Memory B cell (primary cell): ENCODE measurements at regions not wholly inside any gene's neighbourhood (a gene's known extent, or its start where the extent isn't known, plus 50 kb on each side); places are given as distances from the start of the nearest gene placed in this dataset.
"Not testable (repeated sequence)": the region's sequence is repeated elsewhere in the genome, so short reads cannot be mapped to it uniquely, and the experiment has no call there.

Source experiments
- ATAC-seq: fragments of 150-1000 bp; cut with Tn5 transposase; 2 replicates; pipeline ENCODE4 v1.10.0; 2021; ENCODE audit warnings: low read depth, mild to moderate bottlenecking, moderate library complexity
- DNase-seq, 2 donors: peaks; one replicate each; pipeline ENCODE4 v3.0.0; 2022; ENCODE audit warnings: low spot score in 2 of 2
- H3K27ac Mint-ChIP-seq: one replicate; pipeline ENCODE4 v1.8.0; 2022; ENCODE audit warnings: mild to moderate bottlenecking, moderate library complexity, mixed read lengths
- H3K27me3 Mint-ChIP-seq: one replicate; pipeline ENCODE4 v1.8.0; 2022; ENCODE audit warnings: mixed read lengths
- H3K36me3 Mint-ChIP-seq: one replicate; pipeline ENCODE4 v1.8.0; 2022; ENCODE audit warnings: mild to moderate bottlenecking, mixed read lengths
- H3K4me1 Mint-ChIP-seq: one replicate; pipeline ENCODE4 v1.8.0; 2022; ENCODE audit warnings: mixed read lengths
- H3K4me3 Mint-ChIP-seq: one replicate; pipeline ENCODE4 v1.8.0; 2022; ENCODE audit warnings: mild to moderate bottlenecking, moderate library complexity, mixed read lengths
- H3K9me3 Mint-ChIP-seq: one replicate; pipeline ENCODE4 v1.8.0; 2022; ENCODE audit warnings: mixed read lengths

DNA sequence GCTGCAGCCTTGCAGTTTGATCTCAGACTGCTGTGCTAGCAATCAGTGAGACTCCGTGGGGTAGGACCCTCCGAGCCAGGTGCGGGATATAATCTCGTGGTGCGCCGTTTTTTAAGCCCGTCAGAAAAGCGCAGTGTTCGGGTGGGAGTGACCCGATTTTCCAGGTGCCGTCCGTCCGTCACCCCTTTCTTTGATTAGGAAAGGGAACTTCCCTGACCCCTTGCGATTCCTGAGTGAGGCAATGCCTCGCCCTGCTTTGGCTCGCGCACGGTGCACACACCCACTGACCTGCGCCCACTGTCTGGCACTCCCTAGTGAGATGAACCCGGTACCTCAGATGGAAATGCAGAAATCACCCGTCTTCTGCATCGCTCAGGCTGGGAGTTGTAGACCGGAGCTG, 203.2 kb downstream of the SNCAIP start:
- not testable (repeated sequence) for H3K36me3 Mint-ChIP-seq, H3K4me1 Mint-ChIP-seq, H3K9me3 Mint-ChIP-seq, H3K27me3 Mint-ChIP-seq, DNase-seq, H3K4me3 Mint-ChIP-seq, ATAC-seq, H3K27ac Mint-ChIP-seq

DNA sequence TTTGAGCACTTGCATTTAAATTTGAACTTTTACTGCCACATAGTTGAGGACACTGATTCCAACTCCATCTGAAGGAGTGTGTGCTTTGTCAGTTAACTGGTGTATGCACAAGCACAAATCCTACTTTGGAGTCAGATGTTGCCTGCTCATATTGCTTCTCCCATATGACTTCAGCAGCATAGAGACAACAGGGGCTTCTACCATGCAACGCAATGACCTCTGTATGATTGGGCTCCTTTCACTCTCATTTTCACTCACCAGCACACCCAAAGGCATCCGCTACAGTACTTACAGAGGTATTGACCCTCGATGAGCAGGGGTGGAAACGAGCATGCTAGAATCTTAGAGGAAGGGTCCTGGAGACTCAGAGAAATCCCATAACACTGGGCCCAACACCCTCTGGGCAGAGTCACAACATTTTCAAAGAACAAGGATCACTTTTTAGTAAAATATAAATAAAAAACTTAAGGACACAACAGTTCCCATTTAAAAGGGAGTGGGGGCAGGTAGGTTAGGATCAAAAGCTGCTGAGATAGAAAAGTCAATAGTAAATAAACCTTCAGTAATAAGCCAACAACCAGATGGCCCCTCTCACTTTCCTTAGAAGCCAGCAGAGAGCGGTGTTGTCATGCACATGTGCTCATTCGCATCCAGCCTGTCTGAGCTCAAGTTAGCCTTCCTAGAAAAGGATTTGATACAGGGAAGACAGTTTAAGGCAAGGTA, 203.8 kb downstream of the SNCAIP start:
- H3K9me3 Mint-ChIP-seq: no peaks in the 10 kb centered on the region
- peak overlapping the region; percentile 5 for H3K27ac Mint-ChIP-seq
- no peak overlapping the region for H3K4me3 Mint-ChIP-seq
- H3K27me3 Mint-ChIP-seq: peaks cover 1% of the 10 kb centered on the region
- H3K36me3 Mint-ChIP-seq: no peaks in the 10 kb centered on the region
- ATAC-seq: peak; percentile 88
- H3K4me1 Mint-ChIP-seq: peaks cover 11% of the 10 kb centered on the region
- DNase-seq: peak; percentile 42 to 52

DNA sequence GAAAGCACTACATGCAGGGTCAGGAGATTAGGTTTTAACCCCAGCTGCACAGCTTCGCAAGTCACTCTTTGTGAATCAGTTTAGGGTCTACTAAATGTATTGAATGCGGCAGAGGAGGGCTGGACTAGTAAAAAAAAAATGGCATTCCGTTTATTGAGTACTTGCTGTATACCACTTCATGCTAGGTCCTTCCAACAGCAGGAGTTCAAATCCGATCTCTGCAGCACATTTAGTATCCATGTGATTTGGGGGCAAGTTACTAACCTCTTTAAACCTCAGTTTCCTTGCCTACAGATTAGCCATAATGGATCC, 204.4 kb downstream of the SNCAIP start:
- no peaks in the 10 kb centered on the region for H3K36me3 Mint-ChIP-seq
- ATAC-seq: no peak
- no peak for DNase-seq
- no peak overlapping the region for H3K4me3 Mint-ChIP-seq
- no peaks in the 10 kb centered on the region for H3K9me3 Mint-ChIP-seq
- peak overlapping the region; percentile 5 for H3K27ac Mint-ChIP-seq
- H3K4me1 Mint-ChIP-seq: peaks cover 11% of the 10 kb centered on the region
- H3K27me3 Mint-ChIP-seq: peaks cover 1% of the 10 kb centered on the region

DNA sequence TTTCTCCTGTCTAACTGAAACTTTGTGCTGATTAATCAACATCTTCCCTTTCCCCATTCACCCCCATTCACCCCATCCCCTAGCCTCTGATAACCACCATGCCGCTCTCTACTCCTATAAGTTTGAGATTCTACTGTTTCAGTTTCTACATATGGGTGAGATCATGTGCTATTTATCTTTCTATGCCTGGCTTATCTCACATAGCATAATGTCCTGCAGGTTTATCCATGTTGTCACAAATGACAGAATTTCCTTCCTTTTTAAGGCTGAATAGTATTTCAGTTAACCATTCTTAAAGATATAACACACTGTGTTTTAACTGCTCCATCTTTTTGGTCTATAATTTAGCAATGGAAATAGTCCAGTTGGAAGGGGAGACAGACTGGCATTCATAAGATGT, 205.1 kb downstream of the SNCAIP start:
- Mint-ChIP-seq H3K4me3 (no peak overlapping the region), H3K36me3 (no peaks in the 10 kb centered on the region), H3K4me1 (peaks cover 11% of the 10 kb centered on the region), H3K27me3 (peaks cover 1% of the 10 kb centered on the region), H3K27ac (no peak overlapping the region), H3K9me3 (no peaks in the 10 kb centered on the region)
- DNase-seq (no peak), ATAC-seq (no peak)

DNA sequence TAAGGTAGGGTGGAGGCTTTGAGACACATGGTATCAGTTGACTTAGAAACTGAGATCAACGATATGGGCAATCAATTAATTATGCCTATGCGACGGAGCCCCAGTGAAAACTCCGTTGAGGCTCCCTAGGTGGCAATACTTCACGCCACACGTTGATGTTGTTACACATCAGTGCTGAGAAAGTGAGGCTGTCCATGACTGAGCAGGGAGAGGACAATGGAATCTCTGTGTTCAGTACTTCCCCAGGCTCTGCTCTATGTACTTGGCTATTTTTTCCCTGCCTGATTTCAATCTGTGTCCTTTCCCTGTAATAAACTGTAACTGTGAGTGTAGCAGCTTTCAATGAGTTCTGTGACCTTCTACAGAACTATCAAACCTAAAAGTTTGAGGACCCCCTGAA, 211.7 kb downstream of the SNCAIP start:
- H3K9me3 Mint-ChIP-seq: peaks cover 1% of the 10 kb centered on the region
- ATAC-seq (no peak), DNase-seq (no peak)
- H3K4me3 Mint-ChIP-seq: no peak overlapping the region
- H3K27ac Mint-ChIP-seq: no peak overlapping the region
- H3K36me3 Mint-ChIP-seq: peaks cover 2% of the 10 kb centered on the region
- peaks cover 5% of the 10 kb centered on the region for H3K4me1 Mint-ChIP-seq
- peaks cover 2% of the 10 kb centered on the region for H3K27me3 Mint-ChIP-seq

DNA sequence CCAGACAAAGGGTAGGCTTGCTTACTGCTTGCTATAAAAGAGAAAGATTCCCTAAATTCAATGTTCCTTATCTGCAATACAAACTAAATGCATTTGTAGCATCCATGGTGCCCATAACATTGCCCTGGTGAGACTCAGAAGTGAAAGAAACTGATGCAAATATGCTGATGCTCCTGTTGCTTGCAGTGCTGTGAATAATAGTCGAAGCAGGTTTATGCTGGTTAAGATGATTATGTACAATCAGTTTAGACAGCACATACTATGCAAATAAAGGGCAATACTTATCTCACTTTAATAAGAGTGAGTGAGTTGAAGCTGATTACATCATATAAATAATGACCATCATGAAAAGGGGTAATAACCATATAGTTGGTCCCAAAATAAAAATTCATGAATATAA, 215.5 kb downstream of the SNCAIP start:
- Mint-ChIP-seq H3K36me3 (peaks cover 2% of the 10 kb centered on the region), H3K4me3 (no peak overlapping the region), H3K27me3 (peaks cover 5% of the 10 kb centered on the region), H3K27ac (no peak overlapping the region), H3K9me3 (peaks cover 1% of the 10 kb centered on the region), H3K4me1 (peaks cover 7% of the 10 kb centered on the region)
- ATAC-seq (no peak), DNase-seq (no peak)

DNA sequence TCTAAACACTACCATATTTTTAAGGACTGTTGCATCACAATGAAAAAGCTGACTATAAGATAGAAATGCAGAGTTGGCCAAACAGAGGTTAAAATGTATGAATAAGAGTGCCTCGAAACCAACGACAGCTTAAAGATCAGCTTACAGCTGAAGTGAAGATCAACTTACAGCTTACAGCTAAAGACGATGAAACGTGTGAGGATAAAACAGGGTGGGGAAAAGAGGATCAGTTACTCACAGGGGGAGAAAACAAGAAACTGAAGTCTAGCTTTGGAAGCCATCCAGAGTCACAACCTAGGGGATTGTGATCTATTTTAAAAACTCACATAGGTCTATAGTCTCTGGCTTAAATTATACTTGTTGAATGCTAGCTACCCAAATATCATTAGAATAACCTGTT, 220.0 kb downstream of the SNCAIP start:
- Mint-ChIP-seq H3K36me3 (no peaks in the 10 kb centered on the region), H3K27ac (no peak overlapping the region), H3K9me3 (peaks cover 4% of the 10 kb centered on the region), H3K27me3 (peaks cover 3% of the 10 kb centered on the region), H3K4me3 (no peak overlapping the region), H3K4me1 (peaks cover 7% of the 10 kb centered on the region)
- ATAC-seq (no peak), DNase-seq (no peak)

DNA sequence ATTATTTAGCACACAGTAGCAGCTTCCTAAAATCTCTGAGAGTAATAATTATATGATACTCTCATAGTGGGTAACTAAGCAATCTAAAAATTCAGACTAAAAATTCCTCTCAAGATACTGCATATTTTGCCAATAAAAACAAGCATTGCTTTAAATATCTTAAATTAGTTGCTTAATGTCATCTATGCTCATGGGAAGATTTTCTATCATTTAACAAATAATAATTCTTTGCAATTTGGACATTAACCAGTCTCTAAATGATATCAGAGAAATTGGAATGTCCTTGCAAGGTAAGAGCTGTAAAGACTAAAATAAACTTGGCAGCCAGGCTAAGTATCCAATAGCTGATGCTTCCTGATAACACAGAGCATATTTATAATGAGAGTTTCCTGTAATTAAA, 221.8 kb downstream of the SNCAIP start:
- ATAC-seq: no peak

DNA sequence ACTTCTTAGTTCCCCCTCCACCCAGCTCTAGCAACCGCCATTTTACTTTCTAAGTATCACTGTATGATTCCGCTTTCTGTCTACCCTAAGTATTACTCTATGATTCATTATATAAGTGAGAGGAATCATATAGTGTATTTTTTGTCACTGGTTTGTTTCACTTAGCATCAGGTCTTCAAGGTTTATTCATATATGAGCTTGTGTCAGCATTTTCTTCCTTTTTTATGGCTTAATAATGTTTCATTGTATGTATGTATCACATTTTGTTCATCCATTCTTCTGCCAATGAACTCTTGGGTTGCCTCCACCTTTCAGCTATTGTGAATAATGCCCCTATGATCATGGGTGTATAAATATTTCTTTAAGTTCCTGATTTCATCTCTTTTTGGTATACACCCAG, 222.8 kb downstream of the SNCAIP start:
- no peaks in the 10 kb centered on the region for H3K36me3 Mint-ChIP-seq
- H3K4me1 Mint-ChIP-seq: peaks cover 2% of the 10 kb centered on the region
- H3K4me3 Mint-ChIP-seq: no peak overlapping the region
- no peak overlapping the region for H3K27ac Mint-ChIP-seq
- peaks cover 7% of the 10 kb centered on the region for H3K27me3 Mint-ChIP-seq
- H3K9me3 Mint-ChIP-seq: peaks cover 4% of the 10 kb centered on the region
- no peak for ATAC-seq
- DNase-seq: no peak

More for the DNA sequence above, 221.8 kb downstream of the SNCAIP start:
- Mint-ChIP-seq H3K9me3 (peaks cover 4% of the 10 kb centered on the region), H3K4me1 (peaks cover 4% of the 10 kb centered on the region), H3K27me3 (peaks cover 3% of the 10 kb centered on the region), H3K4me3 (no peak overlapping the region), H3K27ac (no peak overlapping the region), H3K36me3 (no peaks in the 10 kb centered on the region)
- no peak for DNase-seq

DNA sequence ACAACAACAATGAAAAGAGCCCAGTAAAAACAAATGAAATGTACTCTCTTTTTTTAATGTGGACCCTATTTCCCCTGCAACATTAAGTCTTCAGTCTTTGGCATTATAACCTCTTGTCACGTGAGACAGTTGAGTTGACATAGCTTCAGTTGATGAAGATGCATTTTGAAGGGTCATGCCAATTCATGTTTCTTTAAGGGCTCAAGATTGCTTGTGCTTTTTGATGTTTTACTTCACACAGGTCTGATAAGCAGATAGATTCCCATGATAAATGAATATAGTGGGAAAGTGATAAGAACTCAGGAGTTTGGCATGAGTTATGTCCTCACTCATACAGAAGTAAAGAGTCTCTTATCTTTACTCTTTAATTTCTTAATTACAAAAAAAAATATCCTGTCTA, 229.4 kb downstream of the SNCAIP start:
- ATAC-seq (no peak), DNase-seq (no peak)
- Mint-ChIP-seq H3K4me1 (no peaks in the 10 kb centered on the region), H3K27me3 (peaks cover 21% of the 10 kb centered on the region), H3K27ac (no peak overlapping the region), H3K9me3 (no peaks in the 10 kb centered on the region), H3K36me3 (peaks cover 4% of the 10 kb centered on the region), H3K4me3 (no peak overlapping the region)

DNA sequence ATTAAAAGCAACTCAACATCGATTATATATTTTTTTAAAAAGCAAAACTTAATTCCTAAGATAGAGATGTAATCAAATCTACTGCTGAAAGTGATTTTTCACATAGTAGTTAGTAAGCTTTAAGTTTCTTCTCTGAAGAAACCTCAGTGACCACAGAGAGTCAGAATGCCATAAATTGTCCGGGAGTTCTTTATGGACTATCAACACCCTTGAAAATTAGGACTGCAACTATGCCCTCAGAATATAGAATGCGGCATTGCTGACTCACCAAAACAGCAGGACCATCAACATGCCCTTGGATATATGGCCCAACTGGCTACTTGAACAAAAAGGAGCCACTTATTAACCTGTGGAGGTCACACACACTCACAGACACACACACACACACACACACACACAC, 228.9 kb upstream of the SNX2 start:
- Mint-ChIP-seq H3K27me3 (peaks cover 14% of the 10 kb centered on the region), H3K27ac (no peak overlapping the region), H3K9me3 (peaks cover 2% of the 10 kb centered on the region), H3K4me1 (peaks cover 3% of the 10 kb centered on the region), H3K4me3 (no peak overlapping the region), H3K36me3 (peaks cover 4% of the 10 kb centered on the region)
- DNase-seq (no peak), ATAC-seq (no peak)

DNA sequence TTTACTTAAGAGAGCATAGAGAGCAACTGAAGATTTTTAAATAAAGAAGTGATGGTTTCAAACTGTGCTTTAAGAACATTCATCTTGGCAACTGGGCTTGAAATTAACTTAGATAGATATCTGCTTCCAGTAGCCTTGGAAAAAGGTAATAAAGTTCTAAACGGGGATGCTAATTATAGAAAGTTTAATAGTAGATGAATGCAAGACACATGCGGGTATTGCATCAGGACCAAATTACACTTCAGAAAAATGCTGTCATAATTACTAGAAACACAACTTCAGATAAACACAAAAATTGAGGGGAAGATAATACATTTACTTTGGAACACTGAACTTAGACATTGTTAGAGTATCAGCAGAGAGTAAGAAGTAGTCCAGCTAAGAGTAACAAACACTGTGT, 227.7 kb upstream of the SNX2 start:
- Mint-ChIP-seq H3K4me3 (no peak overlapping the region), H3K27ac (no peak overlapping the region), H3K36me3 (peaks cover 3% of the 10 kb centered on the region), H3K4me1 (peaks cover 11% of the 10 kb centered on the region), H3K9me3 (peaks cover 2% of the 10 kb centered on the region), H3K27me3 (peaks cover 11% of the 10 kb centered on the region)
- DNase-seq: no peak
- no peak for ATAC-seq

DNA sequence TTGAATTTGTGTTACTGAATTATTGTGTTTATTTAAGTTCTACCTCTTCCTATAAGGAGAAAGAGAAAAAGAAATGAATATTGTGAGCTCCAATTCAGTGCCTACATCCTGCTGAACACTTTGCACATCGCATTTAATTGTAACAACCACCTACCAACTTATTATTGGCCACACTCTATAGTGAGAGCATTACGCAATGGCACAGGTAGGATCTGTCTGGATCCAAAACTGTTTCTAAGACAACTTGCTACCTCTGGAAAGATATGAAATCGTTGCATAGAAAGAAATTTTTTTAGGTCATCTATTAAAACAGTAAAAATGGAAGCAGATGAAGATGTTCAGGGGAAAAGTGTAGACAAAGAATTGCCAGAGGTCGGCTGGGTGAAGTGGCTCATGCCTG, 227.2 kb upstream of the SNX2 start:
- peaks cover 2% of the 10 kb centered on the region for H3K36me3 Mint-ChIP-seq
- peaks cover 8% of the 10 kb centered on the region for H3K27me3 Mint-ChIP-seq
- peaks cover 2% of the 10 kb centered on the region for H3K9me3 Mint-ChIP-seq
- DNase-seq: no peak
- peaks cover 11% of the 10 kb centered on the region for H3K4me1 Mint-ChIP-seq
- no peak for ATAC-seq
- no peak overlapping the region for H3K4me3 Mint-ChIP-seq
- no peak overlapping the region for H3K27ac Mint-ChIP-seq

DNA sequence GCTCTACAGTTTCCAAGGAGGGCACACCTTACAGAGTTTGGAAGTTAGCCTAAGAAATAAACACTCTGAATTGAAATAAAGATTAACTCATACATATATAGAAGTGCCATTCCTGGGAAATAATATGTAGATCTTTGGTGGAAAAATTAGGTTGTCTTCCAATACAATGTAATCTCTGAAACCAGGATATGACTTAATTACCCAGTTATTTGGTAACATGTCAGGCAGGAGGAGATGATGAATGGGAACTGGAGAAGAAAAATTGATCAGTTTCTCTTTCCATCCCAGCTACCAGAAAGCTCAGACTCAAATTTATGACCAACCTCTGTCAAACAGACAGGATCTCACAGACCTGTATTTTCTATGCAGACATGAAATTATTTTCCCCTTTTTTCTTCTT, 215.2 kb upstream of the SNX2 start:
- peaks cover 1% of the 10 kb centered on the region for H3K27me3 Mint-ChIP-seq
- peaks cover 2% of the 10 kb centered on the region for H3K4me1 Mint-ChIP-seq
- peaks cover 8% of the 10 kb centered on the region for H3K36me3 Mint-ChIP-seq
- H3K9me3 Mint-ChIP-seq: peaks cover 3% of the 10 kb centered on the region
- ATAC-seq (no peak), DNase-seq (no peak)
- H3K27ac Mint-ChIP-seq: no peak overlapping the region
- H3K4me3 Mint-ChIP-seq: no peak overlapping the region

DNA sequence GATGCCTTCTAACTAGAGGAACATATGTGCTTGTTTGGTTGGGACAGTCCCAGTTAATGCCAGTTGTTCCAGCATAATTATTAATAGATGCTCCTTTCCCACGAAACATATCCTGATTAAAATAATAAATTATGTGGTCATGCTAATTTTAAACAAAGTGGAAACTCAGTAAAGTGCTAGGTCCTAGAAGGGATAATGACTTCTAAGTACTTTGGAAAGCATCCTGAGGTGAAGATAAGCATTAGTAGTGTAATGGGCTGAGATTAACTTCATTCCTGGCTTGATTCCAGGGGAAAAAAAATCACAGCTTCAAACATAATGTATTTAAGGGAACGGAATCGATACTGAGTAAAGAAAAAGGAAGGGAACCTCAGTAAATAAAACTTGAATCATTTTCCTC, 213.7 kb upstream of the SNX2 start:
- H3K27ac Mint-ChIP-seq: no peak overlapping the region

More for the DNA sequence above, 213.7 kb upstream of the SNX2 start:
- DNase-seq (no peak), ATAC-seq (no peak)
- no peak overlapping the region for H3K4me3 Mint-ChIP-seq
- H3K27me3 Mint-ChIP-seq: peaks cover 4% of the 10 kb centered on the region
- H3K36me3 Mint-ChIP-seq: peaks cover 5% of the 10 kb centered on the region
- H3K4me1 Mint-ChIP-seq: peaks cover 2% of the 10 kb centered on the region
- H3K9me3 Mint-ChIP-seq: peaks cover 3% of the 10 kb centered on the region
